HG02840 (cell line): ENCODE measurements at regions not wholly inside any gene's neighbourhood (a gene's known extent, or its start where the extent isn't known, plus 50 kb on each side); places are given as distances from the start of the nearest gene placed in this dataset.

ENCODE experiments used
- ATAC-seq: cut with Tn5 transposase; IDR thresholded peaks from one replicate; pipeline ENCODE4 v1.9.1; 2021; ENCODE audit warnings: mild to moderate bottlenecking, moderate library complexity, moderate number of reproducible peaks; ENCODE audit not compliant: unreplicated experiment, low FRiP score

GRCh38 chr7:12517451-12517850 is 53.1 kb upstream of the SCIN start:
- no peak for ATAC-seq

DNA sequence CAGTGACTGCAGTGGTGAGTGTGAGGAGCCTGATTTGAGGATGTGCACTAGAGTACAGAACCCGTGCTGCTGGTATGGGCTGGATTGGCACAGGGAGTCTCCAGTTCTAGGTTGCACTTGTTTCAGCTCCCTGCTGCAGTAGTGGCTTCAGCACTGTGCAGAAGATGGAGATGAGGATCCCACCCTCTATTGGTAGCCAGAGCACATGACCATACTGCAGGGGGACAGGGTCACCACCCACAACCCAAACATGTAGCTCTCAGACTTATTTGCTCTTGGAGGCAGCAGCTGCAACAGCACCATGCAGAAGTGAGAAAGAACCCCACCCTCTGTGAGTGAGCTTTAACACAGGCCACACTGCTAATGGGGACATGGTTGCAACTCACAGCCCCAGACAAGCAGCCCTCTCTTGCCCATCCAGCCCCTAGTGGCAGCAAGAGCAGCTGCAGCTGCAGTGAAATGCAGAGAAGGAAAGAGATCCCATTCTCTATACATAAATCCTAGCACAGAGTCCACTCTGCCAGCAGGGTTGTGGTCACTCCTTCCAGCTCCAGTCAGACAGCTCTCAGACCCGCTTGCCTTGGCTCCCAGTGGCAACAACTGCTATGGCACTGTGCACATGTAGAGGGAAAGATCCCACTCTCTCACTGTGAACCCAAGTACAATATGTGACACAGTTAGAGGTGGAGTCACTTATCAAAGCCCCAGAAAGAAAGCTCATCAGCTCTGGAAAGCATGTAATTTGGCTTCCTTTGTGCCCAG is 51.4 kb upstream of the SCIN start:
- no peak for ATAC-seq

DNA sequence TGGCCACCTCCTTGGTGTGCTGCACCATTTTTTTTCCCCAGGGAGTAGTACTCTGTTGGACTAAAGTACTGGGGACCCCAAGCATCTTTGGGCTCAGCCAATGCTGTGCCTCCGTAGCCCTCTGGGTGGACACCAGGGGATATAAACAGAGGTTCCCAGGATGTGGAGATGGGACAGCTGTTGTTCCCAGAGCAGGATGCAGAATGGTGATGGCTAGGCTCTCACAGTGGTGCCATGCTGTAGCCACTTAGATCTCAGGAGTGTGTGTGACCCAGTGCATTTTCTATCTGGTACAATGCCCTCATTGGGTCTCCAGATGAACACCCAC is 50.9 kb upstream of the SCIN start:
- no peak for ATAC-seq
